Transverse colon (tissue), 4 donors: ENCODE measurements at regions not wholly inside any gene's neighbourhood (a gene's known extent, or its start where the extent isn't known, plus 50 kb on each side); places are given as distances from the start of the nearest gene placed in this dataset.

Source experiments
- DNase-seq: peaks from one replicate; pipeline ENCODE4 v3.0.0-alpha.2; 2019
- H3K27ac ChIP-seq, 4 donors: fragments of 200-600 bp; sonication (generic); 2 replicates each; pipeline ENCODE4 v1.5.1; 2016 to 2018; ENCODE audit warnings: inconsistent platforms in 4 of 4
- H3K27me3 ChIP-seq: fragments of 200-600 bp; sonication (generic); 2 replicates; pipeline ENCODE4 v1.5.1; 2017; ENCODE audit warnings: inconsistent platforms
- H3K36me3 ChIP-seq, 4 donors: fragments of 200-600 bp; sonication (generic); 2 replicates each; pipeline ENCODE4 v1.5.1; 2017 to 2019; ENCODE audit warnings: inconsistent platforms in 4 of 4
- H3K4me1 ChIP-seq, 4 donors: fragments of 200-600 bp; sonication (generic); 2 replicates each; pipeline ENCODE4 v1.5.1; 2017 to 2020; ENCODE audit warnings: inconsistent platforms in 4 of 4
- H3K4me3 ChIP-seq, 4 donors: fragments of 200-600 bp; sonication (generic); 1 replicate in 1 of 4; 2 replicates in 3 of 4; pipeline versions ENCODE4 v1.5.1 to v1.6.1; 2017 to 2019; ENCODE audit warnings: inconsistent platforms in 4 of 4
- H3K9me3 ChIP-seq, 2 donors: fragments of 200-600 bp; sonication (generic); 2 replicates each; pipeline ENCODE4 v1.5.1; 2017 to 2019; ENCODE audit warnings: inconsistent platforms in 2 of 2
- CTCF ChIP-seq, 5 experiments: fragments of 200-600 bp in 3 of 5; fragments of 450-650 bp in 2 of 5; sonication (generic) in 3 of 5; IDR thresholded peaks; 1 replicate in 2 of 5; 2 replicates in 3 of 5; pipeline ENCODE4 v1.5.1; 2016 to 2017; ENCODE audit warnings: antibody characterized with exemption in 5 of 5, inconsistent platforms in 3 of 5, mild to moderate bottlenecking in 2 of 5, moderate library complexity in 1 of 5
- EP300 ChIP-seq: sonication (generic); formaldehyde crosslinking; IDR thresholded peaks from one replicate; pipeline ENCODE4 v1.6.1; 2017; ENCODE audit warnings: antibody characterized with exemption, low read depth
- POLR2A ChIP-seq: fragments of 450-650 bp; IDR thresholded peaks from one replicate; pipeline ENCODE4 v1.6.1; 2016; ENCODE audit warnings: antibody characterized with exemption, mild to moderate bottlenecking, moderate library complexity
- POLR2AphosphoS5 ChIP-seq, 3 donors: sonication (generic); formaldehyde crosslinking; IDR thresholded peaks; one replicate each; pipeline ENCODE4 v1.6.1; 2016; ENCODE audit warnings: antibody characterized with exemption in 3 of 3
- WGBS, 2 donors: methylation state at CpG; one replicate each; pipeline ENCODE4 v1.1.5; 2018; ENCODE audit warnings: low coverage in 1 of 2; 5-methylcytosine and 5-hydroxymethylcytosine counted together
- in situ Hi-C, 4 donors: fragments of 200-750 bp; cut with MboI; loops; one replicate each; pipeline versions ENCODE4 v1.15.0 to v1.15.1; 2017; ENCODE audit warnings: low sequenced_read_pairs in 3 of 4, low pct_ligation_motif_present in 1 of 4, low pct_unique_long_range_greater_than_20kb in 1 of 4
- intact Hi-C: fragments of 100-400 bp; cut with DNase I; formaldehyde crosslinking; loops from one replicate; pipeline ENCODE4 v1.15.1; 2023; ENCODE audit warnings: low total_unique reads

GRCh38 chr20:16916165-16916564 is 168.0 kb downstream of the OTOR start:
- Histone ChIP-seq H3K27me3 (no peaks in the 10 kb centered on the region), H3K9me3 (no peaks in the 10 kb centered on the region), H3K27ac (no peak overlapping the region), H3K4me3 (no peak overlapping the region), H3K36me3 (no peaks in the 10 kb centered on the region), H3K4me1 (no peaks in the 10 kb centered on the region)
- DNase-seq = no peak
- in situ Hi-C loops = no loop called here
- intact Hi-C loops = no loop called here
- no peak for TF ChIP-seq EP300
- 43 to 58% methylated on average over 1 of the region's 1 CpG for WGBS, 2 donors

GRCh38 chr20:16917636-16918035 is 169.5 kb downstream of the OTOR start:
- no peak for DNase-seq
- intact Hi-C loops = no loop called here
- Histone ChIP-seq H3K36me3 (no peaks in the 10 kb centered on the region), H3K27ac (no peak overlapping the region), H3K4me1 (no peaks in the 10 kb centered on the region), H3K27me3 (no peaks in the 10 kb centered on the region), H3K4me3 (no peak overlapping the region), H3K9me3 (no peaks in the 10 kb centered on the region)
- WGBS, 2 donors = 50% methylated on average over 1 of the region's 1 CpG; no CpG with 5 or more reads in 1 of the 2 donors
- in situ Hi-C loops = no loop called here
- TF ChIP-seq POLR2AphosphoS5 (IDR thresholded peaks at IDR 0.05) = no peak

- H3K4me3 ChIP-seq = no peak overlapping the region
- DNase-seq = no peak
- no peaks in the 10 kb centered on the region for H3K36me3 ChIP-seq
- H3K27me3 ChIP-seq = no peaks in the 10 kb centered on the region
- intact Hi-C loops = no loop called here
- WGBS, 2 donors = 87 to 91% methylated on average over 4 of the region's 4 CpGs
- in situ Hi-C loops = no loop called here
- no peaks in the 10 kb centered on the region for H3K4me1 ChIP-seq
- H3K9me3 ChIP-seq = no peaks in the 10 kb centered on the region
- H3K27ac ChIP-seq = no peak overlapping the region
- TF ChIP-seq POLR2A (no peak), POLR2AphosphoS5 (IDR thresholded peaks at IDR 0.05) (no peak), EP300 (no peak), CTCF (IDR thresholded peaks at IDR 0.05) (no peak)
Observed at GRCh38 chr20:16918366-16918765, 170.2 kb downstream of the OTOR start.

- TF ChIP-seq CTCF (IDR thresholded peaks at IDR 0.05) = no peak
- no peak for TF ChIP-seq EP300
- TF ChIP-seq POLR2A = no peak
- TF ChIP-seq POLR2AphosphoS5 (IDR thresholded peaks at IDR 0.05) = no peak
- no peaks in the 10 kb centered on the region for H3K36me3 ChIP-seq
- H3K4me3 ChIP-seq = no peak overlapping the region
- intact Hi-C loops (no loop called here), in situ Hi-C loops (no loop called here)
- H3K9me3 ChIP-seq = no peaks in the 10 kb centered on the region
- no peak for DNase-seq
- WGBS, 2 donors = 58 to 66% methylated on average over 3 to 5 of the region's 5 CpGs
- H3K27ac ChIP-seq = no peak overlapping the region
- no peaks in the 10 kb centered on the region for H3K4me1 ChIP-seq
- H3K27me3 ChIP-seq = no peaks in the 10 kb centered on the region
Observed at GRCh38 chr20:16919841-16920240, 171.7 kb downstream of the OTOR start.

GRCh38 chr20:16922834-16923233 is 174.7 kb downstream of the OTOR start:
- H3K27ac ChIP-seq = no peak overlapping the region
- no peaks in the 10 kb centered on the region for H3K4me1 ChIP-seq
- no peaks in the 10 kb centered on the region for H3K36me3 ChIP-seq
- H3K9me3 ChIP-seq = no peaks in the 10 kb centered on the region
- intact Hi-C loops = no loop called here
- in situ Hi-C loops = no loop called here
- H3K27me3 ChIP-seq = no peaks in the 10 kb centered on the region
- TF ChIP-seq POLR2AphosphoS5 (IDR thresholded peaks at IDR 0.05) (no peak), CTCF (IDR thresholded peaks at IDR 0.05) (no peak), POLR2A (no peak), EP300 (no peak)
- no peak for DNase-seq
- 49 to 56% methylated on average over 2 to 3 of the region's 3 CpGs for WGBS, 2 donors
- H3K4me3 ChIP-seq = no peak overlapping the region
